CD4-positive, alpha-beta T cell treated with Interferon alpha-2 for 1 hour (primary cell): ENCODE measurements at regions not wholly inside any gene's neighbourhood (a gene's known extent, or its start where the extent isn't known, plus 50 kb on each side); places are given as distances from the start of the nearest gene placed in this dataset.

ENCODE experiments used
- DNase-seq, 2 donors: peaks; one replicate each; pipeline ENCODE4 v3.0.0-alpha.2; 2020 to 2022

DNA sequence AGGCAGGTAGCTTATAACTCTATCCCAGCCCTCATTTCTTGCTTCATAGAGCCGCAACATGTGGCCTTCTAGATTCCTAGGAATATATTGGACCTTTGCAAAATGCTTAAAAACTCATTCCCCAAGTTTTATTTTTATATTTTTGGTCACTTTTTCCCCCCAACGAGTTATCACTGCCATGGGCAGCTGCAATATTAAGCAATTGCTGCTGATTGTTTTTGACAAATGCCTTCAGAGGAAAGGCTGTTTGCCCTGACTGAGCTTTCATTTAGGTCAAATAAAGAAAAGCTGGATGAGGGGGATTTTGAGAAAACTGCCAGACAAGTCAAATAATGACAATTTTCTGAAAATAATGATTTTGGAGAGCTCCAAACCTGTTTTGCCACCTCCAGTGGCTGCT lies 976.9 kb upstream of the MBL2 start:
- DNase-seq = no peak

DNA sequence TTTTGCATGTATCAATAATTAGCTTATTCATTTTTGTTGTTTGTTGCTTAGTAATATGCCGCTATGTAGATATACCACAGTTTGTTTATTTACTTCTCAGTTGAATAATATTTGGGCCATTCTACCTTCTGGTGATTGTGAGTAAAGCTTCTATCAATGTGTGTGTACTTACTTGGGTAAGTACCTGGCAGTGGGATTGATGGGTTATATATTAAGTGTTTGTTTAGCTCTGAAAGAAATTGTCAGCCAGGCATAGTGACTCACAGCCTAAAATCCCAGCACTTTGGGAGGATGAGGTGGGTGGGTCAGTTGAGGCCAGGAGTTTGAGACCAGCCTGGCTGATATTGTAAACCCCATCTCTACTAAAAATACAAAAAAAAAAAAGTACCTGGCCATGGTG lies 975.7 kb upstream of the MBL2 start:
- no peak for DNase-seq

- DNase-seq = no peak
Measured at GRCh38 chr10:53744746-53745145, 972.2 kb upstream of the MBL2 start.

GRCh38 chr10:53744176-53744575 lies 971.6 kb upstream of the MBL2 start:
- DNase-seq = no peak

DNA sequence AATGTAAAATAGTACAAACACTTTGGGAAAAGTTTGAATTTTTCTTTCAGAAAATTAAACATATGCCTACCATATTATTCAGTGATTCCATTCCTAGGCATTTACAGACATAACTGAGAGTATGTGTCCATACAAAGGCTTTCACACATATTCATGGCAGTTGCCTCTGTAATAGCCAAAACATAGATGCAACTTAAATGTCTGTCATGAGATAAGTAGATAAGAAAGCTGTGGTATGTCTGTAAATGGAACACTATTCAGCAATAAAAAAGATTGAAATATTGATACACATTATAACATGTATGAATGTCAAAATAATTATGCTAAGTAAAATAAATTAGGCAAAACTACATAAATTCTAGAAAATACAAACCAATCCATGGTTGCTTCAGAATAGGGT lies 964.5 kb upstream of the MBL2 start:
- no peak for DNase-seq

GRCh38 chr10:53726921-53727320 lies 954.3 kb upstream of the MBL2 start:
- DNase-seq = no peak

DNA sequence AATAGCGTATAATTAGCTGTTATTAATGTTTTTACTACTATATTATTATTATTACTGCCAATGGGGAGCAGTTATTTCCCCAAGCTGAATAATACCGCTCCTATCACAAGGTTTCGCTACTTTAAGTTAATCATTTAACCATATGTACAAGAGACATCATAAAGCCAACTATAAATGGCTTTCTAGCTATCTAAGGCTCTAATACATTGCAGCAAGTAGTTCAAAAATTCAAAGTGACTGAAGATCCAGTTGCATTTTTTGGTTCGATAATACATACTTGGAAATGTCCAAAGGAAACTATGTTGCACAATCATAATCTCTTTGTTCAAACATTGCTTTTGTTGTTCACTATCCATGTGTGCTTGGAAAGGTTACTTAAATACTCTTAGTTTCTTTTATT lies 952.0 kb upstream of the MBL2 start:
- no peak for DNase-seq

DNA sequence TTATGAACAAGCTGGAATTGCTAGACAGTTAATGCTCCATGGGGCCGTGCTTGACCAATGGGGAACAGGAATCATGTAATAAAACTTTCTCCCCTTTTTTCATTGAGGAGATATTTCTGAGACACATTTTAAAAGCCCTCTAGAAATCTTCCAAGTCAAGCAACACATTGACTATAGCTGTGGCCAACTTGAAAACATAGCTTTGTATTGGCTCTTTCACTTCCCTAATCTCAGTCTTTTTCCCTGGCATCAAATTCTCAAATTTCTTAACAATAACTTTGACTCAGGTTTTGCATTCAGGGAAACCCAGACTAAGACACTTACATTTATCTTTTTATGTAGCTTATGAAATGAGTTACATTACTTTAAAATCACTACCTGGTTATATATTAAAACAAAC lies 947.1 kb upstream of the MBL2 start:
- DNase-seq = no peak

- no peak for DNase-seq
Measured at GRCh38 chr10:53716156-53716555, 943.6 kb upstream of the MBL2 start.

DNA sequence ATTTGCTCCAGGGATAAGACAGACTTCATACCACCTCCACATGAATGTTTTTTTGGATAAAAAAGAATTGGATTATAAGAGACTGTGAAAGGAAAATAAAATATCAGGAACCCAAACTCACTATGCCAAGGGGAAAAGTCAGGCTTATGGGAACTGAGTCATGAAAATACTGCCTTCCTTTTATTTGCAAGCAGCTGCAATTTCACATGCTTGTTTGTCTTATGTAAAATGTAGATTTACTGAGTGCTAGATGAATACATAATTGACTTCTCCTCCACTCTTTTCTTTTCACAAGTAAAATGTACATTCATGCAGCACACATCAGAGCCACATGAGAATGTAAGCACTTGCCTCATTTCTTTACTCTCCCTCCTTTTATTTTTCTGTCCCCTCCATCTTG lies 940.8 kb upstream of the MBL2 start:
- no peak for DNase-seq

- DNase-seq = no peak
Measured at GRCh38 chr10:53702489-53702888, 929.9 kb upstream of the MBL2 start.

- DNase-seq = no peak
Measured at GRCh38 chr10:53701213-53701612, 928.6 kb upstream of the MBL2 start.

DNA sequence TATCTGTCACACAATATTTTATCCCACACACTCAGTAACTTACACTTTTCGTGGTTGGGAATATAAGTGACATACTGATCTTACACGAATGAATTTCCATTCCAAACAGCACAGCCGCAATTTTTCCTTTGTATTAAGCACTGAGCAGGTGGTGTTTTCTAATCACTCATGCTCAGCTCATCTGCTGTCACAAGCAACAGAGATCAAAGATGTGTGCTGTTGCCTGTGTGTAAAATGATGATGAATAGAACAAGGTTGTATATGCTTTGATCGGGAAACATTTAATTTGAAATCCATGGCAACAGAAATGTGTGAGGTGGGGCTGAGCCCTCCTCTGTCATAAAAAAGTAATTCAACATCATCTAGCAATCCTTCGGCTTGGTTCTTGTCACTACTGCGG lies 927.7 kb upstream of the MBL2 start:
- no peak for DNase-seq

DNA sequence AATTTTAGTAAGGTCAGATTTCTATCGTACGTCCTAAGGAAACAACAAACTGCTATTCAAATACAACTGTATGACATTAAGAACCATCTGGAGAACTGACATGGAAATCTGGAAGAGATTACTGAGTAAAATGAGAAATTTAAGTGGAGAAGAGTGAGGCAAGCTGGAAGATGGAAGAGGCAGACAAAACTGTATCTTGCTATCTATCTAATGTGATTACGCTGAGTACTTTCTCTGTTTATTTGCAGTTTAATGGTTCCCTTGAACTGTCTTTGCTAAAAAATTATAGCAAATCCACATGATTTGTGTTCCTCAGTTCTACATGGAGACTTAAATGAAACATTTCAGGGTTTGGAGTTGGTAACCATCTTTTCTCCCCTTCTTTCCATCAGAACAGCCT lies 927.1 kb upstream of the MBL2 start:
- DNase-seq = no peak

DNA sequence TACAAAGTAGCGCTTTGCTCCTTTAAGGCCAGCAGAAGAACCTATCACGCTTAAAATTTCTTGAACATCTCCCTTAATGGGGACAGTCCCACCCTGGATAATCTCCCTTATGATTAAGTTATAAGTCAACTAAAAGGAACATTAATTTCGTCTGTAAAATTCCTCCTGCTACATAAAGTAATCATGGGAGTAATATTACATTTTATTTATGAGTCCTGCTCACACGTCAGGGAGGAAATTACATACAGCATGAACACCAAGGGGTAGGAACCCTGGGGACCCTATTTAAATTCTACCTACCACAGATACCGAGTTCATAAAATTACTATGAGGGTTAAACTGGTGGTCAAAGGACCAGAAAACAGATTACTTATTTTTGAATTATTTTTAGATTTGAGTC lies 926.6 kb upstream of the MBL2 start:
- no peak for DNase-seq

DNA sequence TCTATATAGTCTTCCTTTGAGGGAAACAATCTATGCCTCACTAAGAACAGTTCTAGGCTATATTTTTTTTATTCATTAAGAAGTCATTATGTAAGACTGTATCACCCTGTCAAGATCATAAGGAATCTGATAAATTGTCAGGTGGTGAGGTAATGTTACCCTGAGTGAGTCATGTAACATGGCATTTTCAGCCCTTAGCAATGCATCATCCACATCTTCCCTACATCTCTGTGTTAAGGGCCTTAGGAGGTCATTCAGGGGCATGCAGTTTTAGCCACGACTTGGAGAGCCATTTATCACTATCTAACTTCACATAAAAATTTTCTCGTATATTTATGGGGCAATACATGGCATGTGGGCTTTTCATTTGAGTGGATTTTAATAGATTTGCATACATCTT lies 924.5 kb upstream of the MBL2 start:
- DNase-seq = no peak

- DNase-seq = no peak
Measured at GRCh38 chr10:53690524-53691240, 918.1 kb upstream of the MBL2 start.

GRCh38 chr10:53687800-53688199 lies 915.2 kb upstream of the MBL2 start:
- no peak for DNase-seq

DNA sequence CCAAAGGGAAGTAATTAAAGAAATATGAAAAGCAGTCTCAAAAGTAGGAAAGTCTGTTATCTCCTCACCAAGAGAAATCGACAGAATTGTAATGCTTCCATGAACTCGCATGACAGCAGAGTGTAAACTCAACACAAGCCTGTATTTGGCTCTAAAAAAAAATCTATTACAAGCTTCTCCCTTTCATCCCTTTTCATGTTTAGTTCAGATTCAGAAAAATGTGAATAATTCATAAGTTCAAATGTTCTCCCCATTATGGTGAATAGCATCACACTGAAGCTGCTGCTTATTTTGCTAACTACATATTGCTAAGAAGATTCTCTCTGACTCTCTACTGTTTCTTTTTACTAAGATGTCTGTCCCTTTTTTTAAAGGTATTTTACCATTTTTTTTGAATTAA lies 910.3 kb upstream of the MBL2 start:
- no peak for DNase-seq

DNA sequence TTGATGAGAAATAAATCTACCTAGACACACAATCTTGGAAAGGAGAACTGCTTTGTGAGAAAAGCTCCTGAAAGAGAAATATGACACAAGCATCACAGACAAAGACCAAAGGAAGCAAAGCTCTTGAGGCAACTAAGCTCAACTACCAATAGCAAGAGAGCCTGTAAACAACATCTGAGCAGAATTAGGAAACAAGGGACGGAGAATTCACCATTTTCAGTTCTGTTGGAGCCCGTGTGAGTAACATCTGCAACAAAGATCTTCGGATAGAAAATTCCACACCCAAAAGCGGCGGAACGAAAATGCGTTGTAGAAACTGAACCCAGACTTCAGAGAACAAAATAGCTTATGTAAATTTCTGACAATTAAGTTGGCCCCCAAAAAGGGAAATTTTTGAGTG lies 909.9 kb upstream of the MBL2 start:
- DNase-seq = no peak

DNA sequence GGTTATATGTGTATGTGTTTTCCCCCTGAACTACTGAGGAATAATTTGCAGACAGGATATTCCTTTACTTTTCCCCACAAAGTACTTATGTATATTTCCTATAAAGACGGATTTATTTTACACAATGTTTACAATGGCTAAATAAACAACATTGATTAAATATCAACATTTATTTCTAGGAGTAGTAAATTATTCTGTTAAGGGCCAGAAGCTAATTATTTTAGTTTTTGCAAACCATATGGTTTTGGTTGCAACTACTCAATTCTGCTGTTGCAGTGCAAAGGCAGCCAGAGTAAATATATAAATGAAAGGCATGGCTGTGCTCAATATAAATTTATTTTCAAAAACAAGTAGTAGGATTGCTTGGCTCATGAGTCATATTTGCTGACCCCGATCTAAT lies 907.1 kb upstream of the MBL2 start:
- no peak for DNase-seq

GRCh38 chr10:53675177-53675576 lies 902.6 kb upstream of the MBL2 start:
- no peak for DNase-seq

GRCh38 chr10:53667063-53667462 lies 894.5 kb upstream of the MBL2 start:
- DNase-seq = no peak

DNA sequence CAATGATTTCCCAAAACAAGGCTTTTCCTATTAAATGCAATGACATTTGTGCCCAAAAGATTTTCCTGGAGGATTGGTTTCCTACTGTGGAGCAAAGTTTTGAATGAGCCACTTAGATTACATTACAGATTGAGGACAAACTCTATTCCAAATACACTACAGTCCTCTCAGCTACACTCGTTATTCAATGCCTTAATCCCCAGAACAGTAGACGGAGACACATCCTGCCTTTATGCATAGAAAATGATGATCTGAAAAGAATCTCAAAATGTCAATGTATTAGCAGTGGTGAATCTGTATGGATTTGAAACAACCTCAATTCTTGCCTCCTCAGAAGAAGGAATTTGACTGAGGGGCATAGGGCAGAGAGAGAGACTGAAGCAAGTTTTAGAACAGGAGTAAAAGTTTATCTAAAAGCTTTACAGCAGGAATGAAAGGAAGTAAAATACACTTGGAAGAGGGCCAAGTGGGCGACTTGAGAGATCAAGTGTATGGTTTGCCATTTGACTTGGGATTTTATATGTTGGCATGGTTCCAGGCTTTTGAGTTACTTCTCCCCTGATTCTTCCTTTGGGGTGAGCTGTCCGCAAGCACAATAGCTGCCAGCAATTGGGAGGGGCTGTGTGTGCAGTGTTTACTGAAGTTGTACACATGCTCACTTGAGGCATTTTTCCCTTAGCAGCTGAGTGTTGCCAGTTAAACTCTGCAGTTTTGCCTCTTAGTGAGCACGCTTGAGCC lies 891.9 kb upstream of the MBL2 start:
- no peak for DNase-seq

DNA sequence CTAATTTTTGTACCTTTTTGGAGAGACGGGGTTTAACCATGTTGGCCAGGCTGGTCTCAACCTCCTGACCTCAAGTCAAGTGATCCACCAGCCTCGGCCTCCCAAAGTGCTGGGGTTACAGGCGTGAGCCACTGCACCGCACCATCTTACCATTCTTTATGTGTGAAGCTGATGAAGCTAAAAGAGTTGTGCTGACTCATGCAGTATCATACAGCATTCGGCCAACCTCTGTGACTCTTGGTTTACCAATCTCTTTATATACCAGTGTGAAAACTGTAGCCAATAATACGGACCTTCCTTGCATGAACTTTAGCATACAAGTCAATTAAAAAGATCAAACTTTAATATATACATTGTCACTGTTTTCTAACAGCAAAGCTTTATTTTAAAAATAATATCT lies 878.2 kb upstream of the MBL2 start:
- no peak for DNase-seq
